ENCODE measurements at regions not wholly inside any gene's neighbourhood (a gene's known extent, or its start where the extent isn't known, plus 50 kb on each side); places are given as distances from the start of the nearest gene placed in this dataset.

GRCh38 chr6:163712981-163713380 is 298.5 kb downstream of the QKI start:
- in situ Hi-C loops (cut with MboI; ENCODE audit: low pct_ligation_motif_present in 1 of 4, low pct_unique_long_range_greater_than_20kb in 1 of 4, low sequenced_read_pairs in 3 of 4) = no loop called here
- intact Hi-C loops (cut with DNase I; ENCODE audit: low total_unique reads) = no loop called here
- peak overlapping the region in 2 of 4 donors; percentile 16 to 68 for H3K27ac ChIP-seq

GRCh38 chr6:163712566-163712961 is 298.0 kb downstream of the QKI start:
- WGBS, 2 donors (ENCODE audit: low coverage in 1 of 2) = 77 to 87% methylated on average over 3 to 8 of the region's 8 CpGs

More at GRCh38 chr6:163712981-163713380, 298.5 kb downstream of the QKI start:
- H3K4me3 ChIP-seq = no peak overlapping the region
- WGBS, 2 donors (ENCODE audit: low coverage in 1 of 2) = 78 to 89% methylated on average over 3 to 8 of the region's 8 CpGs
- no peaks in the 10 kb centered on the region for H3K27me3 ChIP-seq
- TF ChIP-seq POLR2A (IDR thresholded peaks at IDR 0.05) = no peak
- no peak for TF ChIP-seq CTCF (IDR thresholded peaks at IDR 0.05)
- no peak for TF ChIP-seq EP300 (IDR thresholded peaks at IDR 0.05; ENCODE audit: low read depth)
- no peaks in the 10 kb centered on the region for H3K36me3 ChIP-seq
- no peaks in the 10 kb centered on the region for H3K9me3 ChIP-seq
- H3K4me1 ChIP-seq = peaks cover 0 to 31% (median 0%) of the 10 kb centered on the region in 4 donors
- DNase-seq = no peak

GRCh38 chr6:163711615-163712565 is 297.4 kb downstream of the QKI start:
- Histone ChIP-seq H3K36me3 (no peaks in the 10 kb centered on the region), H3K27me3 (no peaks in the 10 kb centered on the region), H3K27ac (peak overlapping the region; percentile 6 to 68 (median 32)), H3K4me1 (peaks cover 0 to 39% (median 0%) of the 10 kb centered on the region in 4 donors), H3K9me3 (no peaks in the 10 kb centered on the region), H3K4me3 (no peak overlapping the region)
- WGBS, 2 donors (ENCODE audit: low coverage in 1 of 2) = 59 to 65% methylated on average over 11 to 24 of the region's 24 CpGs
- intact Hi-C loops (cut with DNase I; ENCODE audit: low total_unique reads) = no loop called here
- peak; percentile 64 for DNase-seq
- in situ Hi-C loops (cut with MboI; ENCODE audit: low pct_ligation_motif_present in 1 of 4, low pct_unique_long_range_greater_than_20kb in 1 of 4, low sequenced_read_pairs in 3 of 4) = no loop called here
- peak in 1 of 3 donors; percentile 48 for TF ChIP-seq POLR2AphosphoS5 (IDR thresholded peaks at IDR 0.05)
- TF ChIP-seq POLR2A (IDR thresholded peaks at IDR 0.05) = no peak
- TF ChIP-seq EP300 (IDR thresholded peaks at IDR 0.05; ENCODE audit: low read depth) = no peak
- TF ChIP-seq CTCF (IDR thresholded peaks at IDR 0.05) = peak in 1 of 5 experiments; percentile 14

More at GRCh38 chr6:163712566-163712961, 298.0 kb downstream of the QKI start:
- no peaks in the 10 kb centered on the region for H3K9me3 ChIP-seq
- H3K4me3 ChIP-seq = no peak overlapping the region
- intact Hi-C loops (cut with DNase I; ENCODE audit: low total_unique reads) (no loop called here), in situ Hi-C loops (cut with MboI; ENCODE audit: low pct_ligation_motif_present in 1 of 4, low pct_unique_long_range_greater_than_20kb in 1 of 4, low sequenced_read_pairs in 3 of 4) (no loop called here)
- H3K4me1 ChIP-seq = peaks cover 0 to 33% (median 0%) of the 10 kb centered on the region in 4 donors
- H3K27me3 ChIP-seq = no peaks in the 10 kb centered on the region
- TF ChIP-seq CTCF (IDR thresholded peaks at IDR 0.05) = no peak
- no peak for TF ChIP-seq POLR2A (IDR thresholded peaks at IDR 0.05)
- no peak for TF ChIP-seq POLR2AphosphoS5 (IDR thresholded peaks at IDR 0.05)
- TF ChIP-seq EP300 (IDR thresholded peaks at IDR 0.05; ENCODE audit: low read depth) = no peak
- H3K27ac ChIP-seq = peak overlapping the region; percentile 6 to 68 (median 14)
- DNase-seq = no peak
- no peaks in the 10 kb centered on the region for H3K36me3 ChIP-seq

- no peaks in the 10 kb centered on the region for H3K27me3 ChIP-seq
- H3K4me3 ChIP-seq = no peak overlapping the region
- no peaks in the 10 kb centered on the region for H3K36me3 ChIP-seq
- H3K9me3 ChIP-seq = no peaks in the 10 kb centered on the region
- H3K27ac ChIP-seq = peak overlapping the region in 3 of 4 donors; percentile 18 to 47 (median 28)
- no peak for TF ChIP-seq POLR2AphosphoS5 (IDR thresholded peaks at IDR 0.05)
- no peak for TF ChIP-seq POLR2A (IDR thresholded peaks at IDR 0.05)
- TF ChIP-seq CTCF (IDR thresholded peaks at IDR 0.05) = no peak
- no peak for TF ChIP-seq EP300 (IDR thresholded peaks at IDR 0.05; ENCODE audit: low read depth)
- intact Hi-C loops (cut with DNase I; ENCODE audit: low total_unique reads) = no loop called here
- peaks cover 0 to 39% (median 0%) of the 10 kb centered on the region in 4 donors for H3K4me1 ChIP-seq
- no peak for DNase-seq
- in situ Hi-C loops (cut with MboI; ENCODE audit: low pct_ligation_motif_present in 1 of 4, low pct_unique_long_range_greater_than_20kb in 1 of 4, low sequenced_read_pairs in 3 of 4) = no loop called here
- 58 to 61% methylated on average over 9 to 13 of the region's 13 CpGs for WGBS, 2 donors (ENCODE audit: low coverage in 1 of 2)
These were observed 296.3 kb downstream of the QKI start for GRCh38 chr6:163710532-163711470.
